MV-4-11 (cell line): ENCODE measurements at regions not wholly inside any gene's neighbourhood (a gene's known extent, or its start where the extent isn't known, plus 50 kb on each side); places are given as distances from the start of the nearest gene placed in this dataset.

Experiments used
- DNase-seq: peaks from one replicate; lab custom pipeline; 2025; lab: John Stamatoyannopoulos, UW

GRCh38 chr9:30116673-30117217, 2267.7 kb upstream of the ACO1 start:
- no peak for DNase-seq

- no peak for DNase-seq
Observed at GRCh38 chr9:30120666-30121065, 2263.8 kb upstream of the ACO1 start.

GRCh38 chr9:30121611-30122010, 2262.8 kb upstream of the ACO1 start:
- no peak for DNase-seq

- DNase-seq, result no peak
Observed at GRCh38 chr9:30125881-30126280, 2258.6 kb upstream of the ACO1 start.

GRCh38 chr9:30127371-30127770, 2257.1 kb upstream of the ACO1 start:
- no peak for DNase-seq

- DNase-seq, result no peak
Observed at GRCh38 chr9:30140407-30140806, 2244.0 kb upstream of the ACO1 start.

- no peak for DNase-seq
Observed at GRCh38 chr9:30160570-30160969, 2223.9 kb upstream of the ACO1 start.

- no peak for DNase-seq
Observed at GRCh38 chr9:30172206-30172605, 2212.2 kb upstream of the ACO1 start.

- no peak for DNase-seq
Observed at GRCh38 chr9:30178610-30179009, 2205.8 kb upstream of the ACO1 start.

GRCh38 chr9:30193421-30193820, 2191.0 kb upstream of the ACO1 start:
- DNase-seq, result no peak

- no peak for DNase-seq
Observed at GRCh38 chr9:30196941-30197340, 2187.5 kb upstream of the ACO1 start.

GRCh38 chr9:30197453-30197852, 2187.0 kb upstream of the ACO1 start:
- no peak for DNase-seq

GRCh38 chr9:30197954-30198353, 2186.5 kb upstream of the ACO1 start:
- no peak for DNase-seq

GRCh38 chr9:30198463-30199309, 2185.8 kb upstream of the ACO1 start:
- DNase-seq, result no peak

- no peak for DNase-seq
Observed at GRCh38 chr9:30201024-30201423, 2183.4 kb upstream of the ACO1 start.

- DNase-seq, result no peak
Observed at GRCh38 chr9:30235068-30235467, 2149.4 kb upstream of the ACO1 start.

- DNase-seq, result no peak
Observed at GRCh38 chr9:30235564-30235963, 2148.9 kb upstream of the ACO1 start.

GRCh38 chr9:30239878-30240277, 2144.6 kb upstream of the ACO1 start:
- DNase-seq, result no peak

- DNase-seq, result no peak
Observed at GRCh38 chr9:30243467-30243866, 2141.0 kb upstream of the ACO1 start.

- DNase-seq, result peak; percentile 28
Observed at GRCh38 chr9:30244877-30245276, 2139.6 kb upstream of the ACO1 start.

- DNase-seq, result no peak
Observed at GRCh38 chr9:30250872-30251271, 2133.6 kb upstream of the ACO1 start.

GRCh38 chr9:30258094-30258493, 2126.3 kb upstream of the ACO1 start:
- no peak for DNase-seq

- peak; percentile 89 for DNase-seq
Observed at GRCh38 chr9:30280229-30280900, 2104.1 kb upstream of the ACO1 start.
